ENCODE measurements at regions not wholly inside any gene's neighbourhood (a gene's known extent, or its start where the extent isn't known, plus 50 kb on each side); places are given as distances from the start of the nearest gene placed in this dataset.
"Not testable (repeated sequence)": the region's sequence is repeated elsewhere in the genome, so short reads cannot be mapped to it uniquely, and the experiment has no call there.

GRCh38 chr10:33861016-33861704, 526.7 kb upstream of the NRP1 start:
- Histone ChIP-seq H3K36me3 (ENCODE audit: insufficient read depth, low read length) (no peaks in the 10 kb centered on the region), H3K4me3 (ENCODE audit: low read length) (no peak overlapping the region), H3K4me1 (ENCODE audit: insufficient read depth, low read length) (peaks cover 18% of the 10 kb centered on the region), H3K9me3 (ENCODE audit: insufficient read depth, low read depth, low read length) (no peaks in the 10 kb centered on the region), H3K27ac (ENCODE audit: low read depth, low read length) (no peak overlapping the region), H3K27me3 (ENCODE audit: insufficient read depth, low read length) (no peaks in the 10 kb centered on the region), H3K9ac (ENCODE audit: low read depth, low read length) (no peak overlapping the region)
- 82% methylated on average over 6 of the region's 7 CpGs for WGBS

GRCh38 chr10:33860552-33860951, 526.1 kb upstream of the NRP1 start:
- H3K27me3 ChIP-seq (ENCODE audit: insufficient read depth, low read length) = no peaks in the 10 kb centered on the region
- H3K9ac ChIP-seq (ENCODE audit: low read depth, low read length) = no peak overlapping the region
- no peaks in the 10 kb centered on the region for H3K36me3 ChIP-seq (ENCODE audit: insufficient read depth, low read length)
- H3K27ac ChIP-seq (ENCODE audit: low read depth, low read length) = no peak overlapping the region
- no peak overlapping the region for H3K4me3 ChIP-seq (ENCODE audit: low read length)
- peaks cover 18% of the 10 kb centered on the region for H3K4me1 ChIP-seq (ENCODE audit: insufficient read depth, low read length)
- no peaks in the 10 kb centered on the region for H3K9me3 ChIP-seq (ENCODE audit: insufficient read depth, low read depth, low read length)
- 92% methylated on average over 2 of the region's 3 CpGs for WGBS

GRCh38 chr10:33859319-33860022, 525.0 kb upstream of the NRP1 start:
- Histone ChIP-seq H3K27me3 (ENCODE audit: insufficient read depth, low read length) (no peaks in the 10 kb centered on the region), H3K9me3 (ENCODE audit: insufficient read depth, low read depth, low read length) (0 out of 2 replicates have a peak, but pooled peaks cover under 1% of the 10 kb centered on the region), H3K4me3 (ENCODE audit: low read length) (no peak overlapping the region), H3K27ac (ENCODE audit: low read depth, low read length) (no peak overlapping the region), H3K9ac (ENCODE audit: low read depth, low read length) (no peak overlapping the region), H3K36me3 (ENCODE audit: insufficient read depth, low read length) (no peaks in the 10 kb centered on the region), H3K4me1 (ENCODE audit: insufficient read depth, low read length) (peaks cover 18% of the 10 kb centered on the region)
- 98% methylated on average over 6 of the region's 6 CpGs for WGBS

GRCh38 chr10:33858326-33858725, 523.9 kb upstream of the NRP1 start:
- H3K36me3 ChIP-seq (ENCODE audit: insufficient read depth, low read length) = peaks cover 4% of the 10 kb centered on the region; the same call in 1 of the 2 replicates
- no peak overlapping the region for H3K9ac ChIP-seq (ENCODE audit: low read depth, low read length)
- peaks cover 12% of the 10 kb centered on the region for H3K9me3 ChIP-seq (ENCODE audit: insufficient read depth, low read depth, low read length)
- H3K4me3 ChIP-seq (ENCODE audit: low read length) = no peak overlapping the region
- peaks cover 14% of the 10 kb centered on the region for H3K4me1 ChIP-seq (ENCODE audit: insufficient read depth, low read length)
- 94% methylated on average over 4 of the region's 4 CpGs for WGBS
- no peak overlapping the region for H3K27ac ChIP-seq (ENCODE audit: low read depth, low read length)
- no peaks in the 10 kb centered on the region for H3K27me3 ChIP-seq (ENCODE audit: insufficient read depth, low read length)

- not testable (repeated sequence) for H3K9ac ChIP-seq (ENCODE audit: low read depth, low read length); H3K4me3 ChIP-seq (ENCODE audit: low read length); H3K4me1 ChIP-seq (ENCODE audit: insufficient read depth, low read length); H3K27ac ChIP-seq (ENCODE audit: low read depth, low read length); H3K27me3 ChIP-seq (ENCODE audit: insufficient read depth, low read length); H3K36me3 ChIP-seq (ENCODE audit: insufficient read depth, low read length)
- H3K9me3 ChIP-seq (ENCODE audit: insufficient read depth, low read depth, low read length) = peaks cover 12% of the 10 kb centered on the region
- 88% methylated on average over 7 of the region's 7 CpGs for WGBS
Observed at GRCh38 chr10:33853221-33853620, 518.8 kb upstream of the NRP1 start.

GRCh38 chr10:33843379-33843778, 508.9 kb upstream of the NRP1 start:
- H3K27ac ChIP-seq (ENCODE audit: low read depth, low read length) = no peak overlapping the region
- WGBS = 87% methylated on average over 3 of the region's 3 CpGs

GRCh38 chr10:33841678-33842077, 507.2 kb upstream of the NRP1 start:
- Histone ChIP-seq H3K27ac (ENCODE audit: low read depth, low read length) (no peak overlapping the region), H3K9me3 (ENCODE audit: insufficient read depth, low read depth, low read length) (peaks cover 14% of the 10 kb centered on the region; the same call in 1 of the 2 replicates), H3K36me3 (ENCODE audit: insufficient read depth, low read length) (no peaks in the 10 kb centered on the region), H3K4me1 (ENCODE audit: insufficient read depth, low read length) (no peaks in the 10 kb centered on the region), H3K4me3 (ENCODE audit: low read length) (no peak overlapping the region), H3K27me3 (ENCODE audit: insufficient read depth, low read length) (no peaks in the 10 kb centered on the region), H3K9ac (ENCODE audit: low read depth, low read length) (no peak overlapping the region)
- 97% methylated on average over 1 of the region's 2 CpGs for WGBS

More at GRCh38 chr10:33843379-33843778, 508.9 kb upstream of the NRP1 start:
- no peaks in the 10 kb centered on the region for H3K27me3 ChIP-seq (ENCODE audit: insufficient read depth, low read length)
- peaks cover 14% of the 10 kb centered on the region; the same call in 1 of the 2 replicates for H3K9me3 ChIP-seq (ENCODE audit: insufficient read depth, low read depth, low read length)
- H3K36me3 ChIP-seq (ENCODE audit: insufficient read depth, low read length) = no peaks in the 10 kb centered on the region
- no peaks in the 10 kb centered on the region for H3K4me1 ChIP-seq (ENCODE audit: insufficient read depth, low read length)
- H3K9ac ChIP-seq (ENCODE audit: low read depth, low read length) = no peak overlapping the region
- no peak overlapping the region for H3K4me3 ChIP-seq (ENCODE audit: low read length)

GRCh38 chr10:33838731-33839130, 504.3 kb upstream of the NRP1 start:
- Histone ChIP-seq H3K27me3 (ENCODE audit: insufficient read depth, low read length) (no peaks in the 10 kb centered on the region), H3K9me3 (ENCODE audit: insufficient read depth, low read depth, low read length) (peaks cover 8% of the 10 kb centered on the region; the same call in 1 of the 2 replicates), H3K4me3 (ENCODE audit: low read length) (no peak overlapping the region), H3K36me3 (ENCODE audit: insufficient read depth, low read length) (no peaks in the 10 kb centered on the region), H3K4me1 (ENCODE audit: insufficient read depth, low read length) (no peaks in the 10 kb centered on the region), H3K27ac (ENCODE audit: low read depth, low read length) (no peak overlapping the region), H3K9ac (ENCODE audit: low read depth, low read length) (no peak overlapping the region)
- 96% methylated on average over 2 of the region's 3 CpGs for WGBS

- H3K9me3 ChIP-seq (ENCODE audit: insufficient read depth, low read depth, low read length) = no peaks in the 10 kb centered on the region
- H3K36me3 ChIP-seq (ENCODE audit: insufficient read depth, low read length) = no peaks in the 10 kb centered on the region
- H3K4me3 ChIP-seq (ENCODE audit: low read length) = no peak overlapping the region
- 91% methylated on average over 6 of the region's 6 CpGs for WGBS
- H3K27me3 ChIP-seq (ENCODE audit: insufficient read depth, low read length) = no peaks in the 10 kb centered on the region
- no peaks in the 10 kb centered on the region for H3K4me1 ChIP-seq (ENCODE audit: insufficient read depth, low read length)
- H3K9ac ChIP-seq (ENCODE audit: low read depth, low read length) = no peak overlapping the region
- H3K27ac ChIP-seq (ENCODE audit: low read depth, low read length) = no peak overlapping the region
Observed at GRCh38 chr10:33837736-33838135, 503.3 kb upstream of the NRP1 start.

GRCh38 chr10:33835556-33835955, 501.1 kb upstream of the NRP1 start:
- WGBS = 65% methylated on average over 1 of the region's 1 CpG

GRCh38 chr10:33833566-33833965, 499.1 kb upstream of the NRP1 start:
- 96% methylated on average over 5 of the region's 5 CpGs for whole genome bisulfite sequencing
- Histone ChIP-seq H3K4me3 (ENCODE audit: low read length) (no peak overlapping the region), H3K4me1 (ENCODE audit: insufficient read depth, low read length) (no peaks in the 10 kb centered on the region), H3K9ac (ENCODE audit: low read depth, low read length) (no peak overlapping the region), H3K27ac (ENCODE audit: low read depth, low read length) (no peak overlapping the region), H3K27me3 (ENCODE audit: insufficient read depth, low read length) (no peaks in the 10 kb centered on the region), H3K9me3 (ENCODE audit: insufficient read depth, low read depth, low read length) (no peaks in the 10 kb centered on the region), H3K36me3 (ENCODE audit: insufficient read depth, low read length) (no peaks in the 10 kb centered on the region)

More at GRCh38 chr10:33835556-33835955, 501.1 kb upstream of the NRP1 start:
- Histone ChIP-seq H3K4me1 (ENCODE audit: insufficient read depth, low read length) (no peaks in the 10 kb centered on the region), H3K27me3 (ENCODE audit: insufficient read depth, low read length) (no peaks in the 10 kb centered on the region), H3K9ac (ENCODE audit: low read depth, low read length) (no peak overlapping the region), H3K36me3 (ENCODE audit: insufficient read depth, low read length) (no peaks in the 10 kb centered on the region), H3K9me3 (ENCODE audit: insufficient read depth, low read depth, low read length) (no peaks in the 10 kb centered on the region), H3K4me3 (ENCODE audit: low read length) (no peak overlapping the region), H3K27ac (ENCODE audit: low read depth, low read length) (no peak overlapping the region)
